SK-N-SH treated with all-trans-retinoic acid at 6 μM for 48 hours (cell line): ENCODE measurements at regions not wholly inside any gene's neighbourhood (a gene's known extent, or its start where the extent isn't known, plus 50 kb on each side); places are given as distances from the start of the nearest gene placed in this dataset.

Source experiments
- ATAC-seq: fragments of 200-7000 bp; cut with Tn5 transposase; 3 replicates; pipeline ENCODE4 v1.9.1; 2020; ENCODE audit warnings: mild to moderate bottlenecking, moderate library complexity
- ARNTL ChIP-seq: fragments of 450-650 bp; formaldehyde crosslinking; IDR thresholded peaks from 2 replicates; pipeline ENCODE4 v1.5.0; 2020; ENCODE audit warnings: low read depth, mild to moderate bottlenecking, moderate library complexity, borderline replicate concordance
- BACH2 ChIP-seq: fragments of 250-450 bp; sonication (Bioruptor Pico); IDR thresholded peaks from 2 replicates; pipeline ENCODE4 v1.9.0; 2021; ENCODE audit warnings: mild to moderate bottlenecking, borderline replicate concordance
- CSRNP3 ChIP-seq: fragments of 250-450 bp; sonication (Bioruptor Pico); IDR thresholded peaks from 2 replicates; pipeline ENCODE4 v1.5.1; 2021; ENCODE audit warnings: mild to moderate bottlenecking, moderate library complexity
- ESRRG ChIP-seq: fragments of 250-450 bp; sonication (Bioruptor Pico); IDR thresholded peaks from 2 replicates; pipeline ENCODE4 v1.6.1; 2021; ENCODE audit warnings: mild to moderate bottlenecking
- GLIS3 ChIP-seq: fragments of 250-450 bp; sonication (Bioruptor Pico); IDR thresholded peaks from 2 replicates; pipeline ENCODE4 v1.5.0; 2020; ENCODE audit warnings: mild to moderate bottlenecking, moderate library complexity
- ISL1 ChIP-seq: fragments of 250-450 bp; sonication (Bioruptor Pico); IDR thresholded peaks from 2 replicates; pipeline ENCODE4 v2.1.2; 2022; ENCODE audit warnings: mild to moderate bottlenecking, moderate library complexity
- OSR1 ChIP-seq: fragments of 250-450 bp; sonication (Bioruptor Pico); IDR thresholded peaks from 2 replicates; pipeline ENCODE4 v1.8.0; 2022; ENCODE audit warnings: moderate library complexity, mild to moderate bottlenecking, inconsistent platforms
- PPARA ChIP-seq: fragments of 250-450 bp; sonication (Bioruptor Pico); IDR thresholded peaks from 2 replicates; pipeline ENCODE4 v1.5.0; 2020; ENCODE audit warnings: mild to moderate bottlenecking, borderline replicate concordance
- TCF4 ChIP-seq: fragments of 250-450 bp; sonication (Bioruptor Pico); IDR thresholded peaks from 2 replicates; pipeline ENCODE4 v1.8.0; 2021; ENCODE audit warnings: mild to moderate bottlenecking, moderate library complexity, borderline replicate concordance
- TOX ChIP-seq: fragments of 250-450 bp; sonication (Bioruptor Pico); IDR thresholded peaks from 2 replicates; pipeline ENCODE4 v1.8.0; 2021; ENCODE audit warnings: mild to moderate bottlenecking, moderate library complexity, borderline replicate concordance
- TSHZ2 ChIP-seq: fragments of 250-450 bp; sonication (Bioruptor Pico); IDR thresholded peaks from 2 replicates; pipeline ENCODE4 v1.5.0; 2020; ENCODE audit warnings: mild to moderate bottlenecking, moderate library complexity
- ZC3H10 ChIP-seq: fragments of 250-450 bp; sonication (Bioruptor Pico); IDR thresholded peaks from 2 replicates; pipeline ENCODE4 v1.5.1; 2021; ENCODE audit warnings: mild to moderate bottlenecking, moderate library complexity
- ZFP3 ChIP-seq: fragments of 250-450 bp; sonication (Bioruptor Pico); IDR thresholded peaks from 2 replicates; pipeline ENCODE4 v1.5.0; 2020; ENCODE audit warnings: mild to moderate bottlenecking, moderate library complexity
- ZFP30 ChIP-seq: fragments of 450-650 bp; formaldehyde crosslinking; IDR thresholded peaks from 2 replicates; pipeline ENCODE4 v1.5.0; 2022; ENCODE audit warnings: mild to moderate bottlenecking, moderate library complexity
- ZNF565 ChIP-seq: fragments of 450-650 bp; formaldehyde crosslinking; conservative IDR thresholded peaks from 2 replicates; pipeline ENCODE4 v1.5.0; 2020; ENCODE audit warnings: low read depth, mild to moderate bottlenecking, moderate library complexity
- ZNF70 ChIP-seq: fragments of 450-650 bp; formaldehyde crosslinking; IDR thresholded peaks from 2 replicates; pipeline ENCODE4 v1.5.0; 2020; ENCODE audit warnings: mild to moderate bottlenecking, moderate library complexity
- TF ChIP-seq, protein P1 (sequence below): fragments of 250-450 bp; sonication (Bioruptor Pico); IDR thresholded peaks from 2 replicates; pipeline ENCODE4 v1.8.0; 2021; ENCODE audit warnings: low read depth, mild to moderate bottlenecking, moderate library complexity, borderline replicate concordance
- TF ChIP-seq, protein P2 (sequence below): fragments of 250-450 bp; sonication (Bioruptor Pico); IDR thresholded peaks from 2 replicates; pipeline ENCODE4 v1.5.1; 2020; ENCODE audit warnings: low read depth, mild to moderate bottlenecking, moderate library complexity
- TF ChIP-seq, protein P3 (sequence below): fragments of 250-450 bp; sonication (Bioruptor Pico); IDR thresholded peaks from 2 replicates; pipeline ENCODE4 v1.8.0; 2020; ENCODE audit warnings: mild to moderate bottlenecking, moderate library complexity, borderline replicate concordance

DNA sequence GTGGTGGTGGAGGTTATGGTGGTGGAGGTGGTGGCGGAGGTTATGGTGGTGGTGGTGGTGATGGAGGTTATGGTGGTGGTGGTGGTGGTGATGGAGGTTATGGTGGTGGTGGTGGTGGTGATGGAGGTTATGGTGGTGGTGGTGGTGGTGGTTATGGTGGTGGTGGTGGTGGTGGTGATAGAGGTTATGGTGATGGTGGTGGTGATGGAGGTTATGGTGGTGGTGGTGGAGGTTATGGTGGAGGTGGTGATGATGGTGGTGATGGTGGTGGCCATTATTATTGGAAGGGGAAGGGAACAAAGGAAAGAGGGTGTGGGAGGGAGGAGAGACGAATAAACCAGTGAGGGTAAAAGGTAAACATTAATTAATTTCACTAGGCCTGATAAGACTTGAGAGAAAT lies 53.5 kb upstream of the TCF20 start:
- TF ChIP-seq OSR1 (CRISPR knock-in tag), result no peak
- TF ChIP-seq PPARA (CRISPR knock-in tag), result no peak
- TF ChIP-seq, protein P1, sequence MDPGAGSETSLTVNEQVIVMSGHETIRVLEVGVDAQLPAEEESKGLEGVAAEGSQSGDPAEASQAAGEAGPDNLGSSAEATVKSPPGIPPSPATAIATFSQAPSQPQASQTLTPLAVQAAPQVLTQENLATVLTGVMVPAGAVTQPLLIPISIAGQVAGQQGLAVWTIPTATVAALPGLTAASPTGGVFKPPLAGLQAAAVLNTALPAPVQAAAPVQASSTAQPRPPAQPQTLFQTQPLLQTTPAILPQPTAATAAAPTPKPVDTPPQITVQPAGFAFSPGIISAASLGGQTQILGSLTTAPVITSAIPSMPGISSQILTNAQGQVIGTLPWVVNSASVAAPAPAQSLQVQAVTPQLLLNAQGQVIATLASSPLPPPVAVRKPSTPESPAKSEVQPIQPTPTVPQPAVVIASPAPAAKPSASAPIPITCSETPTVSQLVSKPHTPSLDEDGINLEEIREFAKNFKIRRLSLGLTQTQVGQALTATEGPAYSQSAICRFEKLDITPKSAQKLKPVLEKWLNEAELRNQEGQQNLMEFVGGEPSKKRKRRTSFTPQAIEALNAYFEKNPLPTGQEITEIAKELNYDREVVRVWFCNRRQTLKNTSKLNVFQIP (CRISPR knock-in tag), result no peak
- no peak for TF ChIP-seq ZNF565 (CRISPR knock-in tag)
- no peak for ATAC-seq

GRCh38 chr22:42322562-42322926 lies 52.1 kb upstream of the TCF20 start:
- TF ChIP-seq BACH2 (no peak), ZFP3 (no peak)
- TF ChIP-seq, all 23 proteins: peak for 0

DNA sequence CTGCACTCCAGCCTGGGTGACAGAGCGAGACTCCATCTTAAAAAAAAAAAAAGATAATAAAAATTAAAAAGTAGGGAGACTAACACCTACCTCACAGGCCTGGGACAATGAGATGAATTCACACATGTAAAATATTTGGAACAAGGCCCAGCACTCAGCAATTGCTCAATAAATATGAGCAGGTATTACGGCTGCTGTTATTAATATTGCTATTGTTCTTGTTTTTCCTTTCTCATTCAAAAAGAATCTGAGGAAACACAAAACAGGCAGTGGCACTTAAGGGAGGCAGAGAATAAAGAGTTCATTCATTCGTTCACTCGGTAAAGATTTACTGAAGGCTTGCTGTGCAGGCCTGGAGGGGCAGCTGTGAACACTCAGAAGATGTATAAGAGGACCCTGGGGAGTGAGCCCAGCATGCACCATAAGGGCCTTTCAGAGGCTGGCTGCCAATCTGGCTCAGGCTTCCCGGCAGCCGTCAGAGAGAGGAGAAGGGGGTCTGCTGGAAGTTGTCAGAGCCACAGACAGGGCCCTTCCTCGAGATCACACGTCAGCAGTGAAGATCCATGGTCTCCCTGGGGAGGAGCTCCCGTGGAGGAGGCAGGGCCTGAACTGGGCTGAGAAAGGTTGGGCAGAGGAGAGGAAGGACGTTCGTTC lies 51.6 kb upstream of the TCF20 start:
- no peak for ATAC-seq
- TF ChIP-seq ZC3H10 (CRISPR knock-in tag) (no peak), TCF4 (CRISPR knock-in tag) (no peak), ZFP30 (CRISPR knock-in tag) (no peak), GLIS3 (CRISPR knock-in tag) (no peak), OSR1 (CRISPR knock-in tag) (no peak), ZNF565 (CRISPR knock-in tag) (no peak), ISL1 (CRISPR knock-in tag) (peak; percentile 37; the same call in 1 of the 2 replicates), PPARA (CRISPR knock-in tag) (no peak)

More at GRCh38 chr22:42322562-42322926, 52.1 kb upstream of the TCF20 start:
- ATAC-seq, result no peak

GRCh38 chr22:42320443-42321416 lies 50.3 kb upstream of the TCF20 start:
- ATAC-seq, result no peak
- TF ChIP-seq BACH2 (no peak), OSR1 (CRISPR knock-in tag) (no peak), TCF4 (CRISPR knock-in tag) (no peak), ZNF70 (CRISPR knock-in tag) (no peak), ISL1 (CRISPR knock-in tag) (no peak), ARNTL (CRISPR knock-in tag) (no peak), ZFP30 (CRISPR knock-in tag) (no peak), TOX (CRISPR knock-in tag) (no peak), ESRRG (no peak), ZC3H10 (CRISPR knock-in tag) (no peak), CSRNP3 (CRISPR knock-in tag) (no peak), ZNF565 (CRISPR knock-in tag) (no peak), TSHZ2 (CRISPR knock-in tag) (no peak)
- TF ChIP-seq, protein P2, sequence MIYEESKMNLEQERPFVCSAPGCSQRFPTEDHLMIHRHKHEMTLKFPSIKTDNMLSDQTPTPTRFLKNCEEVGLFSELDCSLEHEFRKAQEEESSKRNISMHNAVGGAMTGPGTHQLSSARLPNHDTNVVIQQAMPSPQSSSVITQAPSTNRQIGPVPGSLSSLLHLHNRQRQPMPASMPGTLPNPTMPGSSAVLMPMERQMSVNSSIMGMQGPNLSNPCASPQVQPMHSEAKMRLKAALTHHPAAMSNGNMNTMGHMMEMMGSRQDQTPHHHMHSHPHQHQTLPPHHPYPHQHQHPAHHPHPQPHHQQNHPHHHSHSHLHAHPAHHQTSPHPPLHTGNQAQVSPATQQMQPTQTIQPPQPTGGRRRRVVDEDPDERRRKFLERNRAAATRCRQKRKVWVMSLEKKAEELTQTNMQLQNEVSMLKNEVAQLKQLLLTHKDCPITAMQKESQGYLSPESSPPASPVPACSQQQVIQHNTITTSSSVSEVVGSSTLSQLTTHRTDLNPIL (CRISPR knock-in tag), result no peak
- TF ChIP-seq, protein P3, sequence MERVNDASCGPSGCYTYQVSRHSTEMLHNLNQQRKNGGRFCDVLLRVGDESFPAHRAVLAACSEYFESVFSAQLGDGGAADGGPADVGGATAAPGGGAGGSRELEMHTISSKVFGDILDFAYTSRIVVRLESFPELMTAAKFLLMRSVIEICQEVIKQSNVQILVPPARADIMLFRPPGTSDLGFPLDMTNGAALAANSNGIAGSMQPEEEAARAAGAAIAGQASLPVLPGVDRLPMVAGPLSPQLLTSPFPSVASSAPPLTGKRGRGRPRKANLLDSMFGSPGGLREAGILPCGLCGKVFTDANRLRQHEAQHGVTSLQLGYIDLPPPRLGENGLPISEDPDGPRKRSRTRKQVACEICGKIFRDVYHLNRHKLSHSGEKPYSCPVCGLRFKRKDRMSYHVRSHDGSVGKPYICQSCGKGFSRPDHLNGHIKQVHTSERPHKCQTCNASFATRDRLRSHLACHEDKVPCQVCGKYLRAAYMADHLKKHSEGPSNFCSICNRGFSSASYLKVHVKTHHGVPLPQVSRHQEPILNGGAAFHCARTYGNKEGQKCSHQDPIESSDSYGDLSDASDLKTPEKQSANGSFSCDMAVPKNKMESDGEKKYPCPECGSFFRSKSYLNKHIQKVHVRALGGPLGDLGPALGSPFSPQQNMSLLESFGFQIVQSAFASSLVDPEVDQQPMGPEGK (CRISPR knock-in tag), result no peak
- TF ChIP-seq, protein P1 (CRISPR knock-in tag), result no peak
